ENCODE measurements at regions not wholly inside any gene's neighbourhood (a gene's known extent, or its start where the extent isn't known, plus 50 kb on each side); places are given as distances from the start of the nearest gene placed in this dataset.

DNA sequence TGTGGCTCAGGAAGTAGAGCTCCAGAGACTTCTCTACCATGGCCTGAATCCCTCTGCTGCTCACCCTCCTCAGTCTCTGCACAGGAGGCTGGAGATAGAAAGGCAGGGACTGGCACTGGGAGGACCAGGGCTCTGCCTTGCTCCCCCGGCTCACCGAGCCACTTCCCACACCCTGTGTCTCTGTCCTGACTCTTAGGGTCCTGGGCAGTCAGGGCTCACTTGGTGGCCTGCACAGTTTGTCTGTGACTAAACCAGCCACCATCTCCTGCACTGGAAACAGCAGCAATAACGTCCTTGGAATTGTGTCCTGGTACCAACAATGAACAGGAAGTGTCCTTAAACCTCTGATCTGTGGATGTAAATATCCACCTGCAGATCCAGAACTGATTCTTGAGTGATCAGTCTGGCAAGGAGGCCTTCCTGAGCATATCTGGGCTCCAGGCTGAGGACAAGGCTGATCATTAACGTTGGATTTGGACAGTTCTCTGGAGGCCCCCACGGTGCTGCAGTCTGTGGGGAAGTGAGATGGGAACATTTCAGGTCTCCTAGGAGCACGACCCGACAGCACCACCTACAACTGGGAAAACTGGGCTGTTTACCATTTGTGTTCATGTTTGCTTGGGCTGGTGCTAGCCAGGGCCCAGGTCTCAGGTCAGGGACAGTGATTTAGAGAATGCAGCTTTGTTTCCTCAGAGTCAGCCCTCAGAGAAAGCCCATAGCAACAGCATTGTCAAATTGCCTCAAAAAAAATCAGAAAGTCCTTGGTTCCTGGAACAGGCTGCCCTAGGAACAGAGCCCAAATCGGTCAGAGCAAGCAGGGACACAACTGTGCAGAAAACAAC is 82.5 kb downstream of the ZNF280B start:
- Histone ChIP-seq H3K27ac (ENCODE audit: extremely low read depth, low read depth, low read length) (no peak overlapping the region), H4K20me1 (replicated peaks; ENCODE audit: control insufficient read depth, insufficient read depth, low read length) (peaks cover 32% of the 10 kb centered on the region), H3K27me3 (ENCODE audit: control insufficient read depth in 2 of 2, insufficient read depth in 2 of 2, low read length in 2 of 2) (peaks cover 32 to 43% of the 10 kb centered on the region in 2 experiments), H3K36me3 (ENCODE audit: control insufficient read depth, insufficient read depth, low read length) (no peaks in the 10 kb centered on the region), H3K9me3 (replicated peaks; ENCODE audit: control insufficient read depth, insufficient read depth, low read depth, low read length) (no peaks in the 10 kb centered on the region), H2AFZ (ENCODE audit: low read depth, low read length) (no peak overlapping the region), H3K9ac (ENCODE audit: insufficient read depth in 1 of 2, low read depth in 2 of 2, low read length in 2 of 2) (peak overlapping the region in 1 of 2 experiments; percentile 33; a peak in 1 of 4 replicates), H3K9me1 (ENCODE audit: control insufficient read depth, insufficient read depth, low read length) (peaks cover 3% of the 10 kb centered on the region), H3K79me2 (ENCODE audit: control insufficient read depth, insufficient read depth, low read length) (no peaks in the 10 kb centered on the region), H3K4me3 (no peak overlapping the region), H3K4me2 (ENCODE audit: insufficient read depth, low read length) (no peak overlapping the region), H3K4me1 (replicated peaks in 1 of 2; ENCODE audit: control insufficient read depth in 2 of 2, insufficient read depth in 2 of 2, low read length in 2 of 2) (no peaks in the 10 kb centered on the region)
- no peak for FAIRE-seq
- no TSS peak for BruUV-seq (replicated peaks)
- in situ Hi-C loops (cut with MboI): no loop called here
- no peak for ATAC-seq
- CTCF ChIA-PET (ENCODE audit: low intra/inter-chr PET ratio): interaction anchor here (0.7 kb wide), 1 partner anchor 169 kb away, joined by 3 read pairs; no protein-coding TSS in a partner anchor
- WGBS (ENCODE audit: insufficient coverage, low coverage, missing lambda C conversion rate): under 1% methylated on average over 8 of the region's 8 CpGs
- peak in 2 of 4 experiments; percentile 23 to 31 for DNase-seq (ENCODE audit: extremely low read depth in 1 of 4, low spot score in 3 of 4)
- POLR2A ChIA-PET: interaction anchor here (0.6 to 1.7 kb wide), 4 partner anchors 11 to 423 kb away, joined by 3 to 7 read pairs (median 3); no protein-coding TSS in a partner anchor
- intact Hi-C loops (cut with micrococcal nuclease): loop anchor here (10.0 kb wide), 1 partner anchor 391 kb away; no protein-coding TSS in a partner anchor
- TF ChIP-seq ZNF12 (CRISPR knock-in tag; IDR thresholded peaks at IDR 0.05) (0 out of 2 replicates have a peak, but pooled peaks have one; percentile 47), TEAD4 (IDR thresholded peaks at IDR 0.05; ENCODE audit: low read length) (no peak), TEAD4 (CRISPR knock-in tag; IDR thresholded peaks at IDR 0.05; ENCODE audit: borderline replicate concordance) (peak; percentile 63; the same call in 1 of the 2 replicates), CCAR2 (IDR thresholded peaks at IDR 0.05; ENCODE audit: low read depth, low read length) (peak; percentile 1; the same call in 1 of the 2 replicates), PRMT5 (CRISPR knock-in tag; IDR thresholded peaks at IDR 0.05) (peak; percentile 15)
- TF ChIP-seq, protein P1, sequence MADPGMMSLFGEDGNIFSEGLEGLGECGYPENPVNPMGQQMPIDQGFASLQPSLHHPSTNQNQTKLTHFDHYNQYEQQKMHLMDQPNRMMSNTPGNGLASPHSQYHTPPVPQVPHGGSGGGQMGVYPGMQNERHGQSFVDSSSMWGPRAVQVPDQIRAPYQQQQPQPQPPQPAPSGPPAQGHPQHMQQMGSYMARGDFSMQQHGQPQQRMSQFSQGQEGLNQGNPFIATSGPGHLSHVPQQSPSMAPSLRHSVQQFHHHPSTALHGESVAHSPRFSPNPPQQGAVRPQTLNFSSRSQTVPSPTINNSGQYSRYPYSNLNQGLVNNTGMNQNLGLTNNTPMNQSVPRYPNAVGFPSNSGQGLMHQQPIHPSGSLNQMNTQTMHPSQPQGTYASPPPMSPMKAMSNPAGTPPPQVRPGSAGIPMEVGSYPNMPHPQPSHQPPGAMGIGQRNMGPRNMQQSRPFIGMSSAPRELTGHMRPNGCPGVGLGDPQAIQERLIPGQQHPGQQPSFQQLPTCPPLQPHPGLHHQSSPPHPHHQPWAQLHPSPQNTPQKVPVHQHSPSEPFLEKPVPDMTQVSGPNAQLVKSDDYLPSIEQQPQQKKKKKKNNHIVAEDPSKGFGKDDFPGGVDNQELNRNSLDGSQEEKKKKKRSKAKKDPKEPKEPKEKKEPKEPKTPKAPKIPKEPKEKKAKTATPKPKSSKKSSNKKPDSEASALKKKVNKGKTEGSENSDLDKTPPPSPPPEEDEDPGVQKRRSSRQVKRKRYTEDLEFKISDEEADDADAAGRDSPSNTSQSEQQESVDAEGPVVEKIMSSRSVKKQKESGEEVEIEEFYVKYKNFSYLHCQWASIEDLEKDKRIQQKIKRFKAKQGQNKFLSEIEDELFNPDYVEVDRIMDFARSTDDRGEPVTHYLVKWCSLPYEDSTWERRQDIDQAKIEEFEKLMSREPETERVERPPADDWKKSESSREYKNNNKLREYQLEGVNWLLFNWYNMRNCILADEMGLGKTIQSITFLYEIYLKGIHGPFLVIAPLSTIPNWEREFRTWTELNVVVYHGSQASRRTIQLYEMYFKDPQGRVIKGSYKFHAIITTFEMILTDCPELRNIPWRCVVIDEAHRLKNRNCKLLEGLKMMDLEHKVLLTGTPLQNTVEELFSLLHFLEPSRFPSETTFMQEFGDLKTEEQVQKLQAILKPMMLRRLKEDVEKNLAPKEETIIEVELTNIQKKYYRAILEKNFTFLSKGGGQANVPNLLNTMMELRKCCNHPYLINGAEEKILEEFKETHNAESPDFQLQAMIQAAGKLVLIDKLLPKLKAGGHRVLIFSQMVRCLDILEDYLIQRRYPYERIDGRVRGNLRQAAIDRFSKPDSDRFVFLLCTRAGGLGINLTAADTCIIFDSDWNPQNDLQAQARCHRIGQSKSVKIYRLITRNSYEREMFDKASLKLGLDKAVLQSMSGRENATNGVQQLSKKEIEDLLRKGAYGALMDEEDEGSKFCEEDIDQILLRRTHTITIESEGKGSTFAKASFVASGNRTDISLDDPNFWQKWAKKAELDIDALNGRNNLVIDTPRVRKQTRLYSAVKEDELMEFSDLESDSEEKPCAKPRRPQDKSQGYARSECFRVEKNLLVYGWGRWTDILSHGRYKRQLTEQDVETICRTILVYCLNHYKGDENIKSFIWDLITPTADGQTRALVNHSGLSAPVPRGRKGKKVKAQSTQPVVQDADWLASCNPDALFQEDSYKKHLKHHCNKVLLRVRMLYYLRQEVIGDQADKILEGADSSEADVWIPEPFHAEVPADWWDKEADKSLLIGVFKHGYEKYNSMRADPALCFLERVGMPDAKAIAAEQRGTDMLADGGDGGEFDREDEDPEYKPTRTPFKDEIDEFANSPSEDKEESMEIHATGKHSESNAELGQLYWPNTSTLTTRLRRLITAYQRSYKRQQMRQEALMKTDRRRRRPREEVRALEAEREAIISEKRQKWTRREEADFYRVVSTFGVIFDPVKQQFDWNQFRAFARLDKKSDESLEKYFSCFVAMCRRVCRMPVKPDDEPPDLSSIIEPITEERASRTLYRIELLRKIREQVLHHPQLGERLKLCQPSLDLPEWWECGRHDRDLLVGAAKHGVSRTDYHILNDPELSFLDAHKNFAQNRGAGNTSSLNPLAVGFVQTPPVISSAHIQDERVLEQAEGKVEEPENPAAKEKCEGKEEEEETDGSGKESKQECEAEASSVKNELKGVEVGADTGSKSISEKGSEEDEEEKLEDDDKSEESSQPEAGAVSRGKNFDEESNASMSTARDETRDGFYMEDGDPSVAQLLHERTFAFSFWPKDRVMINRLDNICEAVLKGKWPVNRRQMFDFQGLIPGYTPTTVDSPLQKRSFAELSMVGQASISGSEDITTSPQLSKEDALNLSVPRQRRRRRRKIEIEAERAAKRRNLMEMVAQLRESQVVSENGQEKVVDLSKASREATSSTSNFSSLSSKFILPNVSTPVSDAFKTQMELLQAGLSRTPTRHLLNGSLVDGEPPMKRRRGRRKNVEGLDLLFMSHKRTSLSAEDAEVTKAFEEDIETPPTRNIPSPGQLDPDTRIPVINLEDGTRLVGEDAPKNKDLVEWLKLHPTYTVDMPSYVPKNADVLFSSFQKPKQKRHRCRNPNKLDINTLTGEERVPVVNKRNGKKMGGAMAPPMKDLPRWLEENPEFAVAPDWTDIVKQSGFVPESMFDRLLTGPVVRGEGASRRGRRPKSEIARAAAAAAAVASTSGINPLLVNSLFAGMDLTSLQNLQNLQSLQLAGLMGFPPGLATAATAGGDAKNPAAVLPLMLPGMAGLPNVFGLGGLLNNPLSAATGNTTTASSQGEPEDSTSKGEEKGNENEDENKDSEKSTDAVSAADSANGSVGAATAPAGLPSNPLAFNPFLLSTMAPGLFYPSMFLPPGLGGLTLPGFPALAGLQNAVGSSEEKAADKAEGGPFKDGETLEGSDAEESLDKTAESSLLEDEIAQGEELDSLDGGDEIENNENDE (IDR thresholded peaks at IDR 0.05; ENCODE audit: low read depth, low read length): no peak
- TF ChIP-seq, protein P2, sequence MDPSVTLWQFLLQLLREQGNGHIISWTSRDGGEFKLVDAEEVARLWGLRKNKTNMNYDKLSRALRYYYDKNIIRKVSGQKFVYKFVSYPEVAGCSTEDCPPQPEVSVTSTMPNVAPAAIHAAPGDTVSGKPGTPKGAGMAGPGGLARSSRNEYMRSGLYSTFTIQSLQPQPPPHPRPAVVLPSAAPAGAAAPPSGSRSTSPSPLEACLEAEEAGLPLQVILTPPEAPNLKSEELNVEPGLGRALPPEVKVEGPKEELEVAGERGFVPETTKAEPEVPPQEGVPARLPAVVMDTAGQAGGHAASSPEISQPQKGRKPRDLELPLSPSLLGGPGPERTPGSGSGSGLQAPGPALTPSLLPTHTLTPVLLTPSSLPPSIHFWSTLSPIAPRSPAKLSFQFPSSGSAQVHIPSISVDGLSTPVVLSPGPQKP (CRISPR knock-in tag; IDR thresholded peaks at IDR 0.05): 0 out of 2 replicates have a peak, but pooled peaks have one; percentile 44
